NCI-H2196 treated with DMSO at 0.1 percent for 48 hours (cell line): ENCODE measurements at regions not wholly inside any gene's neighbourhood (a gene's known extent, or its start where the extent isn't known, plus 50 kb on each side); places are given as distances from the start of the nearest gene placed in this dataset.

Source experiments
- DNase-seq: peaks from one replicate; lab custom pipeline; 2025; ENCODE audit not compliant: unreplicated experiment; lab: John Stamatoyannopoulos, UW

- no peak for DNase-seq
Observed at GRCh38 chr14:28057359-28058296, 709.0 kb upstream of the FOXG1 start.

GRCh38 chr14:28059254-28059653 lies 707.3 kb upstream of the FOXG1 start:
- no peak for DNase-seq

- no peak for DNase-seq
Observed at GRCh38 chr14:28061006-28061405, 705.6 kb upstream of the FOXG1 start.

GRCh38 chr14:28077021-28077420 lies 689.6 kb upstream of the FOXG1 start:
- DNase-seq = no peak

GRCh38 chr14:28083389-28083788 lies 683.2 kb upstream of the FOXG1 start:
- no peak for DNase-seq

GRCh38 chr14:28088125-28088524 lies 678.5 kb upstream of the FOXG1 start:
- no peak for DNase-seq

GRCh38 chr14:28097585-28097984 lies 669.0 kb upstream of the FOXG1 start:
- DNase-seq = no peak

- no peak for DNase-seq
Observed at GRCh38 chr14:28098856-28099255, 667.7 kb upstream of the FOXG1 start.

GRCh38 chr14:28102001-28102400 lies 664.6 kb upstream of the FOXG1 start:
- DNase-seq = no peak

- DNase-seq = no peak
Observed at GRCh38 chr14:28102814-28103213, 663.8 kb upstream of the FOXG1 start.

- DNase-seq = no peak
Observed at GRCh38 chr14:28113311-28113710, 653.3 kb upstream of the FOXG1 start.

- no peak for DNase-seq
Observed at GRCh38 chr14:28116716-28117115, 649.9 kb upstream of the FOXG1 start.

- no peak for DNase-seq
Observed at GRCh38 chr14:28119849-28120248, 646.7 kb upstream of the FOXG1 start.

- DNase-seq = no peak
Observed at GRCh38 chr14:28120391-28120790, 646.2 kb upstream of the FOXG1 start.

GRCh38 chr14:28121512-28122297 lies 644.9 kb upstream of the FOXG1 start:
- DNase-seq = no peak

- no peak for DNase-seq
Observed at GRCh38 chr14:28130610-28131284, 635.8 kb upstream of the FOXG1 start.

- no peak for DNase-seq
Observed at GRCh38 chr14:28138341-28138740, 628.2 kb upstream of the FOXG1 start.

GRCh38 chr14:28141662-28142061 lies 624.9 kb upstream of the FOXG1 start:
- no peak for DNase-seq

GRCh38 chr14:28142400-28143015 lies 624.1 kb upstream of the FOXG1 start:
- no peak for DNase-seq

- DNase-seq = no peak
Observed at GRCh38 chr14:28143316-28143715, 623.3 kb upstream of the FOXG1 start.

- no peak for DNase-seq
Observed at GRCh38 chr14:28151926-28152325, 614.7 kb upstream of the FOXG1 start.
